SIG-M5 (cell line): ENCODE measurements at regions not wholly inside any gene's neighbourhood (a gene's known extent, or its start where the extent isn't known, plus 50 kb on each side); places are given as distances from the start of the nearest gene placed in this dataset.
"Not testable (repeated sequence)": the region's sequence is repeated elsewhere in the genome, so short reads cannot be mapped to it uniquely, and the experiment has no call there.

ENCODE experiments used
- DNase-seq: peaks from one replicate; lab custom pipeline; 2025; lab: John Stamatoyannopoulos, UW

DNA sequence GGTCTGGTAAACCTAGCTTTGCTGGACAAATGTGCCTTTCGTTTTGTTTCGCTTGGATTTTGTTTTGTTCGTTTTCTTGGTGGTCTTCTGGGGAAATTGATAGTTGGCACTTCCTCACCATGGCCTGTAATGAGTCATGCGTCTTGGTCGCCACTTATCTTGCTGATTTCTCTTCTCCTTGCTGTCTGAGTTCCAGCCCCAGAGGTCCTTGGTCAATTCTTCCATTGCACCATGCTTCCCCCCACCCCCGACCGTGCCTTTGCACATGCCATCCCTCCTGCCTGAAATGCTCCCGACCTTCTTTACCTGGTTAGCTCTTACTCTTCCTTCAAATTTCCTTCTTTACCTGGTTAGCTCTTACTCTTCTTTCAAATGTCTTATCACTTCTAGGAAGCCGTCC, 168.7 kb upstream of the MSX2 start:
- no peak for DNase-seq

- no peak for DNase-seq
Measured at GRCh38 chr5:174556756-174557155, 167.6 kb upstream of the MSX2 start.

GRCh38 chr5:174558190-174558589, 166.2 kb upstream of the MSX2 start:
- no peak for DNase-seq

- no peak for DNase-seq
Measured at GRCh38 chr5:174559141-174559540, 165.2 kb upstream of the MSX2 start.

- DNase-seq: no peak
Measured at GRCh38 chr5:174559566-174560090, 164.8 kb upstream of the MSX2 start.

- DNase-seq: no peak
Measured at GRCh38 chr5:174560861-174561260, 163.5 kb upstream of the MSX2 start.

DNA sequence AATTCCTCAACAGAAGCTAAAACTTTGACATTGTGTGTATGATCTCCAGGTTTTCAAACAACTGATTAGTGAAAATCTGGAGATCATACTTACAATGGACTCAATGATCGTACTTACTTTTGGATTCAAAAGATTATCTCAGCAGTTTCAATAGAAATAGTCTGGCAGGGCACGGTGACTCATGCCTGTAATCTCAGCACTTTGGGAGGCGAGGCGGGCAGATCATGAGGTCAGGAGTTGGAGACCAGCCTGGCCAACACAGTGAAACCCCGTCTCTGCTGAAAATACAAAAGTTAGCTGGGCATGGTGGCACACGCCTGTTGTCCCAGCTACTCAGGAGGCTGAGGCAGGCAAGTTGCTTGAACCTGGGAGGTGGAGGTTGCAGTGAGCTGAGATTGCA, 161.3 kb upstream of the MSX2 start:
- not testable (repeated sequence) for DNase-seq

DNA sequence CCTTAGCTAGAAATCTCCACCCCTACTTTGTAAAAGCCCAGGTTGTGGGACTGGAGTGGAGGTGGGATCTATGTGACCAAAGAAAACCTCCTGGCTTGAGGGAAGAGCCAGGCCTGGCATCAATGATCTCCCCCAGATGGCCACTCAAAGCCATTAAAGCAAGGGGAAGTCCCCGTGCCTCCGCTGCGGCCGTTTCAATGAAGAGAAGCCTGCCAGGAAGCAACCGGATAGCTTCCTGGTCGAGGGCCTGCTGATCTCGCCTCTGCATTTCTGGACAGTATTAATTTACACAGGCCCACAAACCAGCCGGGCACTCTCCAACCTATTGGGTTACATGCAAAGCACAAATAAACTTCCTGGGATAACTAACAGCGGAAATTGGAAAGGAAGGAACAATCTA, 160.5 kb upstream of the MSX2 start:
- no peak for DNase-seq

- DNase-seq: no peak
Measured at GRCh38 chr5:174567506-174568141, 156.8 kb upstream of the MSX2 start.

DNA sequence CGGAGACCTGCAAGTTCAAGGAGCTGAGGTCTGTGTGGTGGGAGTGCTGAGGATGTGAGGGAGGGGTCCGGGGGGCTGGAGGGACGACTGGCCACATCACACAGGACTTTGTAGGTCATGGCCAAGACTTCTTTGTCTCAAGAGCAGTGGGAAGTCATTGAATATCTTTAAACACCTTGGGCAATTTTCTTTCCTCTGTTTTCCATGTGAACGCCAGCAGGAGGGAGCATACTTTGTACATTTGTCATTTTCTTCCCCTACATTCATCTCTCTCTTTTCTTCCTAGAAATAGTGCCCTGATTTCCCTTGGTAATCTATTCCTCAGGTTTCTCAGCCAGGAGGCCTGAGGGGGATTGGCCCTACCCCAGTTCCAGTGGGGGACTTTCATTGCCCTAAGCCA, 153.7 kb upstream of the MSX2 start:
- no peak for DNase-seq

DNA sequence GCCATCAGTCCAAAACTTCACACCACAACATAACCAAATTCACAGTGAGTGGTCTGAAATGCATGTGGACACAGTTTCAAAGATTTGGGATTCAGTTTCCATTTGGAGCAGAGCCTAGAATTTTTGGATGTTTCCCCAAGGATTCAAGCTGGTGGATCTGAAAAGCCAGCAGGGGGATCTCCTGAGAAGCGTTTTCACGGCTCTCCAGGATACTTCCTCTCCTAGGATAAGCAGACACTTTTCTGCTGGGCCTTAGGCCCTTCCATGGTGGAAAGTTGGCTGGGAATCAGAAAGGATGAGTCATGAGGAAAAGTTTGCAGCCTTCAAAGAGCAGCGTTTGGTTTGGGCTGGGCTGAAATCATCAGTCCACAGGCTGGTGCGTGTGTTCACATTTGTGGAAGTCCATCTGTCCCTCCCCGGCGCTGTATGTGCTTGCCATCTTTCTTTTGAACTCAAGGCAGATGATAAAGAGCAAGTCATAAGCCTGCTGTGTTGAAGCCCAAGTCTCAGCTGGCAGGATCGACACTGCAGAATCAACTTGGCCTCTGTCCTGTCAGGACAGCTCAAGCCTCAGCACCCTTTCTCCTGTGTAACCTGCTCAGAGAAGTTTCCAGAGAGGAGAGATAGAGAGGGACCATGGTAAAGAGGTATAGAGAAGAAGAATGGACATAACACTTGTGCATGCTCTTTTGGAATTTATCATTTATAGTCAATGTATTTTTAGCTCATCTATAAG, 152.6 kb upstream of the MSX2 start:
- DNase-seq: no peak

DNA sequence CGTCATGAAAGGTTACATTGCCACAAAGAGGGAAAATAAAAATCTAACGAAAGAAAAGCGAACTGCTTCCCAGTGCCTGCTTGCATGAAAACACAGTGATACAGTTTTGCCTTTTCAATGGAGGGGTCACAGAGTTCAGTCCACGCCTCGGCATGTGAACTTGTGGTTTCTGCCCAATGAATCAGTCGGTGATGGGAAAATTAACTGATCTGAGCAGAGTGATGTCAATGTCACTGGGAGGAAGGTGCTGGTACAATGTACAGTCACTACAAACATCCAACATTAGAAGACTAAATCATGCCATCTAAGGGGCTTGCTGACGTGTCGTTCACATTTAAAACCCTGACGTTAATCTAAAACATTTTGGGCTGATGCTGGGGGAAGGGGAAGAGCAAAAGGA, 151.8 kb upstream of the MSX2 start:
- DNase-seq: no peak

DNA sequence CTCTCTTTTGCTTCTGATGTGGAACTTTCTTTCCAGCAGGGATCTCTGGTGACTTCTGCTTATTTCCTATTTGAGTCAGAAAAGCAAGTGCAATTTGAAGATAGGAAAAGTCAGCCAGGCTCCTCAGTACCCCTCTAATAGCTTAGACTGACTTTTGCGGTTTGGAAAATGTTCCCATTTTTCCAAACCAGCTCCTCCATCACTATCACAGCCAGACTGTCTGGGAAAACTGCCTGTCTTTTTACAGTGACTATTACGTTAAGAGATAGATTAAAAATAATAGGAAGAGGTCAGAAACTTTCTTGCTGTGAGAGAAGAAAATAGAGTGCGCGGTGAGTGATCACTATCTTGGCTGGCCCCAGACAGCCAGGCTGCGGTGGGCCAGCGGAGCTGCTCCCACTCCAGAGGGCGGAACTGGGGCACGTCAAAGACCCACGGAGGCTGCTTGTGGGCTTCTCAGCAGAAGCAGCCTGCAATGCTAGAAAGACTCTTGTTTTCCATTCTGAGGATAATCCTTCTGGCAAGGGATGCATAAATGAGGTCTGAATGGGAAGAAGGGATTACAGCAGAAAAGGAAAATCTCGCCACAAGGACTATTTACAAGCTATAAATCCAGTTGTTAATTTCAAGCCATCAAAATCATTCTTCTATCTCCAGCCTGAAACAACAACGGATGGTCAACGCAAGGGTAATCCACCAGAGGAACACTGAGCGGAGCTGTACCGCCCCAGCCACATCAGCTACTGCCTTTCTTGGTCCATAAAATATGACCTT, 151.0 kb upstream of the MSX2 start:
- no peak for DNase-seq

DNA sequence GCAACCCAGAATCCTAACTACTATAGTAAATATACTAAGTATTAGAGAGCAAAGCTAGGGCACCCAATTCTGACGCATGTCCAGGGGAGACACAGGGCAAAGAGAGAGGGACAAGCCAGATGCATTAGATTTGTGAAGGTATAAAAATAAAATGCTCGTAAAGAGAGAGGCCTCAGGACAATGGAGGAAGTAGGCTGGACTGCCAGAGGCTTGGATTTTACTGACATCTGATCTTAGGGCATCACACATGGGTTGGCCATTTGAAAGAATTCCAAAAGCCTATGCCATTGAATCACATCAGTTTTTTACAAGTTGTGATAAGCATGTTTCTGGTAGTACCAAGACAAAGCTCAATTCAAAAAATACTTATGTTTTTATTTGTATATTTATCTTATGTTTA, 149.3 kb upstream of the MSX2 start:
- DNase-seq: no peak

DNA sequence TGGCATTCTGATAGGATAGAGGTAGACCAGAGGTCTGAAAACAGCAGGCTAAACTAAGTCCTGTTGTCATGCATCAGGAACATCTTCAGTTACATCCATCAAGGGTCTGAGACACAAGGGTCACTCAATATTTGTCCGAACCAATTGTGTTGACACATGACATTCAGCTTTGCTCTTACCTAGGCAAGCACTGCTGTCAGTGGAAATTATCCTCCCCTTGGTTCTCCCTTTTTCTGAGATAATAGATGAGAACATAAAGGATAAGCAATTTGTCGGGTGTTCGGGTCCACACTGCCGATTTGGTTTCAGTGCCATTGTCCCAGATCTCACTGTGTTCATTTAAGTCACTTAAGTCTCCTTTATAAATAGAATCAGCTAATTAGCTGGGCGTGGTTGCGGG, 148.3 kb upstream of the MSX2 start:
- no peak for DNase-seq

DNA sequence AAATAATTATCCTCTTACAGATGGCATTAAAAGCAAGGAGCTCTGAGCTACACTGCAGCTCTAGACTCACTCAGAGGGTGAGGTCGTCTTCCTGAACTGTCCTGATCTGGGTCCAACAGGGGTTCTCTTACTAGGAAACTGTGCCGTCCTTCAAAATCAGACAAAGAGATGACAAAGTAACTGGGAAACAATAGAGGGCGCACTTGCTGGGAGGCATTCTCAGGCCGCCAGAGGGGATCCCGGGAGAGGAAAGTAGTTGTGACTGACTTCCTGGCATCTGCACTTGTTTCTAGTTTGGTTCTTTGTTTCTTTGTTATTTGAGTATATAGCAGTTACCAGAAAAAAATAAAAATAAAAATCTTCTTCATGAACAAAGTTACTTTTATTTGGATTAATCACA, 142.9 kb upstream of the MSX2 start:
- DNase-seq: no peak

DNA sequence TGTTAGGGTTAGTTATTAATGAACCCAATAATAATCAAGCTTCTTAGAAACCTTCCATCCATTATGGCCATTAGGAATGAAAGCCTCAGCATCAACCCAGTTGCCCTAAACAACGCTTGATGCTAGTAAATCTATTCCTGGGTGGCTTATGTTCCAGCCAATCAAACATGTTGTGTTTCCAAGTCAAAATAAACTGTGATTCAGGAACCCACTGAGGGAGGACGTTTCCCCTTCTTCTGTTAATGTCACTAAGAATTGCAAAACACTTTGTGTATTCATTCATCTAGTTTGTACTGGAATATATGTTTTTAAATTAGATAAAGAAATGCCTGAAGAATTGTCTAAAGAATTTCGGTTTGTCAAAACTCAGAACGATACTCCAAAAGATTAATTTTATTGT, 142.5 kb upstream of the MSX2 start:
- no peak for DNase-seq

DNA sequence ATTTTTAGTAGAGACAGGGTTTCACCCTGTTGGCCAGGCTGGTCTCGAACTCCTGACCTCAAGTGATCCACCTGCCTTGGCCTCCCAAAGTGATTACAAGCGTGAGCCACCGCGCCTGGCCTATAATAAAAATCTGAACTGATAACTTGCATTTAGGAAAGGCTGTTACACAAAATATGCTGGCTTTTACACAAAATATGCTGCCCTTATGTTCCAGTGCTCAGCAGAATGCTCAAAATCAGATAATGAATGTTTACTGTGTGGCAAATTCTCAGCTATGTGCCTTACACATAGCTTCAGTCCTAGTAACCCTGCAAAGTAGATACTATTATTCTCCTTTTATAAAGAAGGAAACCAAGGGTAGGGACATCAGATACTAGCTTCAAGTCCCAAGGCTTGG, 141.3 kb upstream of the MSX2 start:
- DNase-seq: no peak

DNA sequence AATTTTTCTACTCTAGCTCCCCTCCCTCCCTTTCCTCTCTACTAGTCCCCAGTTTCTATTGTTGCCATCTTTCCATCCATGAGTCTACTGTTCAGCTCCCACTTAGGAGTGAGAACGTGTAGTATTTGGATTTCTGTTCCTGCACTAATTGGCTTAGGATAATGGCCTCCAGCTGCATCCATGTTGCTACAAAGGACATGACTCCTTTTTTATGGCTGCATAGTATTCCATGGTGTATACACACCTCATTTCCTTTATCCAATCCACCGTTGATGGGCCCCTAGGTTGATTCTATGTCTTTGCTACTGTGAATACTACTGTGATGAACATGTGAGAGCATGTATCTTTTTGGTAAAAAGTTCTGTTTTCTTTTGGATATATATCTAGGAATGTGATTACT, 138.9 kb upstream of the MSX2 start:
- no peak for DNase-seq

- not testable (repeated sequence) for DNase-seq
Measured at GRCh38 chr5:174586163-174586562, 138.2 kb upstream of the MSX2 start.

DNA sequence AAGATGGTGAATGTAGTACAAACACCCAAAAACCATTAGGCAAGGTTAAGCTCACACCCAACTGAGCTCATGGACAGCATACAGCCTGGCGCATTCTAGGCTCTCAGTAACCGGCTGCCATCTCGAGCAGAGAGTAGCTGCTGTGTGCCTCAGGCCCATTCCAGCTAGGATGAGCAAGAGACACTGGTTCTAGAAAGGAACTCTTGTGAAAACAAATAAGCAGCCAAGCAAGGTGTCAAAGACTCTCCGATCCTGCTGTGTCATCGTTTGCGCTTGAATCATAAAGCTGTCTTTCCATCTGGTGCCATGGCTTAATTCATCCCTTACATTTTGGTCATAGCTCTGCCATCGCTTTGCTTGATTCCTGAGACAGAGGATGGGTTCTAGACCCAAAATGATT, 135.4 kb upstream of the MSX2 start:
- no peak for DNase-seq

GRCh38 chr5:174589599-174589998, 134.8 kb upstream of the MSX2 start:
- DNase-seq: no peak

DNA sequence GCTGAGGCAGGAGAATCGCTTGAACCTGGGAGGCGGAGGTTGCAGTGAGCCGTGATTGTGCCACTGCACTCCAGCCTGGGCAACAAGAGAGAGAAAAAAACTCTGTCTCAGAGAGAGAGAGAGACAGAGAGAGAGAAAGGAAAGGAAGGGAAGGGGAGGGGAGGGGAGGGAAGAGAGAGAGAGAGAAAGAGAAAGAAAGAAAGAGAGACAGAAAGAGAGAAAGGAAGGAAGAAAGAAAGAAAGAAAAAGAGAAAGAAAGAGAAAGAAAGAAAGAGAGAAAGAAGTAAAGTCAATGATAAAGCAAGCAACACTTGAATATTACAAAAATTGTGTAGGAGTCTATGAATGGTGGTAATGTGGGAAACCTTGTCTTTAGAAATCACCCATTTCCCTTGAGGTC, 133.6 kb upstream of the MSX2 start:
- DNase-seq: no peak
